ENCODE measurements at regions not wholly inside any gene's neighbourhood (a gene's known extent, or its start where the extent isn't known, plus 50 kb on each side); places are given as distances from the start of the nearest gene placed in this dataset.

GRCh38 chr3:135649361-135649760, 316.2 kb upstream of the PPP2R3A start:
- DNase-seq: no peak

DNA sequence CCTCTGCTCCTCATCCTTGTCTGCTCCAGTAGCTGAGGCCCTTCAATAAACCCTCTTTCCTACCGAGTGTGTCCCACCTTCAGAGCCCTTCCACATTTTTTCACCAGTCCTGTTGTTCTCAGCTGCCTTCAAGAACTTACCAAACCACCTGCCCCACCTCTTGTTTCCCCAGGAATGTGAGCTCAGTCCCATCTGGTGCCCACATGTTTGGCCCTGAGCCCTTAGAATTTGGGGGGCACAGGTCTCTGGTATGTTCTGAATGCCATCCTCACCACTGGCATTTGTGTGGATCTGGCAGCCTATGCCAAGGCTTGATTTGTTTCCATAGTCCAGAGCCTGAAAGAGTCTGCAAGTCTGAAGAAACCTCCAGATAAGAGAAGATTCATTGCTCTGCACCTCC, 315.2 kb upstream of the PPP2R3A start:
- no peak for DNase-seq

DNA sequence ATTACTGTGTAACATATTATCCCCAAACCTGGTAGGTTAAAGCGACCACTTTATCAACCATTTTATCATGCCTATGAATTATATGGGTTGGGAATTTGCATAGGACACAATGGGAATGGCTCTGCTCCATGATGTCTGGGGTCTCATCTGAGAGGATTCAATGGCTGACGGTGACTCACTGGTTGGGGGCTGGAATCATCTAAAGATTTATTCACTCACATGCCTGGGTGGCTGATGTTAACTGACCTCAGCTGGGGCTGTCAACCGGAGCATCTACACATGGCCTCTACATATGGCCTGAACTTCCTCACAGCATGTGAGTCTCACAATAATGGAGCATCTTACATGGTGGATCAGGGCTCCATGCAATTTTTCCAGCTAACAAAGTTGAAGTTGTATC, 313.1 kb upstream of the PPP2R3A start:
- DNase-seq: no peak

- no peak for DNase-seq
These were observed 310.2 kb upstream of the PPP2R3A start for GRCh38 chr3:135655328-135655727.

- DNase-seq: peak; percentile 29
These were observed 307.1 kb upstream of the PPP2R3A start for GRCh38 chr3:135658451-135658850.

- DNase-seq: no peak
These were observed 298.5 kb upstream of the PPP2R3A start for GRCh38 chr3:135667061-135667460.

- DNase-seq: no peak
These were observed 291.0 kb upstream of the PPP2R3A start for GRCh38 chr3:135674508-135674907.

DNA sequence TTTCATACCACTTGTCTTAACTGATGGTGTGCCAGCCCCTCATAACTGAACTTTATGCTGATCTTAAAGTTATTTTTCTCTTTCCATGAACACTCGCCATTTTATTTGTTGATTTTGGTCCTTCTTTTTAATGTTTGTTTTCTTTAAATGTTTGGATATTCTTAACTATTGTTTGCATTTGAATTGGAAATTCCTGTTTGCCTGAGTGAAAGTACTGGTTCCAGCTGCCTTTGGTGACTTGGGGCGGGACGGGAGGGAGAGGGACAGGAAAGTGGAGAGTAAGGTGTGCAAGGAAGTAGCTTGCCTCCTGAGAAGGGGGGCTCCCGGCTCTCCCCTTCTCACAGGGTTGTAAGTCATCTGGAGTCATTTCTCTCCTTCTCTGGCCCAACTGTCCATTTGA, 287.1 kb upstream of the PPP2R3A start:
- DNase-seq: no peak

GRCh38 chr3:135688003-135688402, 277.5 kb upstream of the PPP2R3A start:
- no peak for DNase-seq

DNA sequence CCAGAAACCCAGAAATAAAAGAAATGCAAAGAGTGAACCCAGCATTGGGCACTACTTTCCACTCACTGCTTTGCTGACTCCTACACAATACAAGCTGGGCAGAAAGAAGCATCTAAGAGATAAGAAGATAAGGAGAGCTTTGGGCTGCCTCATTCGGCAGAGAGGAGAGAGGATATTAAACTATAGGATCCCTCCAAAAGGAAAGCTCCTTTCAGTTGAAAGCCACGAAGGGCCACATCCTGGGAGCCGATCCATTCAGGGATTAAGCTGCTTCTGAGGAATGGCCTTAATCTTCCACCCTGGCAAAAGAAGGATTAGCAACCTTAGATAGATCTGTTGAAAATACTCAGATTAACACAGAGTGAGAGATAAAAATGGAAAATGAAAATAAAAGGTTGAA, 274.9 kb upstream of the PPP2R3A start:
- no peak for DNase-seq

DNA sequence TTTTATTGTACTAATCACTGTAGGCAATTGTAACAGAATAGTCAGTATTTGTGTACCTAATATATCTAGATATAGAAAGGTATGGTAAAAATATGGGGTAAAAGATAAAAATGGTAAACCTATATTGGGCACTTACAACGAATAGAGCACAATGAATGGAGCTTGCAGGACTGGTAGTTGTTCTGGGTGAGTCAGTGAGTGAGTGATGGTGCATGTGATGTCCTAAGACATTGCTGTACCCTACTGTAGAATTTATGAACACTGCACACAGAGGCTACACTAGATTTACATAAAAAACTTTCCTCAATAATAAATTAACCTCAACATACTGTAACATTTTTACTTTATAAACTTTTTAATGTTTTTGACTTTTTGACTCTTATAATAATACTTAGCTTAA, 274.3 kb upstream of the PPP2R3A start:
- DNase-seq: no peak

GRCh38 chr3:135694142-135694541, 271.4 kb upstream of the PPP2R3A start:
- DNase-seq: peak; percentile 97

- DNase-seq: no peak
These were observed 265.8 kb upstream of the PPP2R3A start for GRCh38 chr3:135699741-135700140.

DNA sequence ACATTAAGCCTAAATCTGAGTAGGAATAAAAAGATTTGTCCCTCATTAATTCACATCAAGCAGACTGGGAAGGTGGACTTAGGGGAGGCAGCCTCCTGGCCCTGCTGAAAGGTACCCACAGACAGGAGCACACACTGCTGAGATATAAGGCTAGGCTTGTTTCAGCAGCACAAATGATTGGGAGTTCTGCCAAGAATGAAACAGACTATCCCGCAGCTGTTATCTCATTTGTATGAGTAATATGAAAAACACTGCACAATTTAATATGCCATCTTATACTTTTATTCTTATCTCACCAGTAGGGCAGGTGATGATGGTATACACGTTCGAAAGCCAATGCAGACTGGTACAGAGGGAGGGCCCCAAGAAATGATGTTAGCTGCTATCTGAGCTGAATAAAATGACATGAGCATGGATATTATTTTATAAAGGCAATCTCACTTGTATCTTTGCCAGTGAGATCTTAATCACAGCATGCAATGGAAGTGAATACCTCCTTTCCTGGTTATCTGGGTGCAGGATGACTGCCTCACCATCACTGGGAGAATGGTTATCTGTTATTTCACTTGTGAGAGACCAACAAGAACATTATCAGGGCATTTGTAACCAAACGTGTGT, 258.7 kb upstream of the PPP2R3A start:
- DNase-seq: no peak

DNA sequence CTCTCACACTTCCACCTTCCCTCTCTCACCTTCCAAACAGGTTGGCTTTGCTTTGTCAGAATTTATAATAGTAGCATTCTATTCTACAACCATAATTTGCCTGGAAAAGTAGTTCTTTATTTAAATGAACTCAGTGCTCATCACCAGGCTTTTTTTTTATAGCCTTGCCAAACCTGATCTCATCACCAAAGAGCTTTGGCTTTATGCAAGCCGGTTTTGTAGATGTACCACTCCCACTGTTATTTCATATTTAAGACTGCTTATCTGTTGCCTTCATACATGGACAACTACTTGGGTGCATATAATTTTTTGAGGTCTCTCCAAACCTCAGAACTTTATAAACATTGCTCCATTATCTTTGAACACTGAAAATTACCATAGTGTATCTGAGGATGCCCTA, 246.1 kb upstream of the PPP2R3A start:
- DNase-seq: no peak

DNA sequence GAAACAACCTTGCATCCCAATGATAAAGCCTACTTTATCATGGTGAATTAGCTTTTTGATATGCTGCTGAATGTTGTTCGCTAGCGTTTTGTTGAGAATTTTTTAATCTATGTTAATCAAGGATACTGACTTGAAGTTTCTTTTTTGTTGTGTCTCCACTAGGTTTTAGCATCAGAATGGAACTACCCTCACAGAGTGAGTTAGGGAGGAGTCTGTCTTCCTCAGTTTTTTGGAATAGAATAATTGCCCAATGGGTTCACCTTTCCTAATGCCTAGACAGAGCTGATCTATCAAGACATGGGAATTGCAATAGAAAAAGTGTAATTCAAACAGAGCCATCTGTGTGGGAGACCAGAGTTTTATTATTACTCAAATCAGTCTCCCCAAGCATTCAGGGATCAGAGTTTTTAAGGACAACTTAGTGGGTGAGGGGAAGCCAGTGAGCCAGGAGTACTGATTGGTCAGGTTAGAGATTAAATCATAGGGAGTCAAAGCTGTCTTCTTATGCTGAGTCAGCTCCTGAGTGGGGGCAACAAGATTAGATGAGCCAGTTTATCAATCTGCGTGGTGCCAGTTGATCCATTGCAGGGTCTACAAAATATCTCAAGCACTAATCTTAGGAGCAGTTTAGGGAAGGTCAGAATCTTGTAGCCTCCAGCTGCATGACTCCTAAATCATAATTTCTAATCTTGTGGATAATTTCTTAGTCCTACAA, 237.4 kb upstream of the PPP2R3A start:
- no peak for DNase-seq

- DNase-seq: peak; percentile 3
These were observed 234.0 kb upstream of the PPP2R3A start for GRCh38 chr3:135731546-135731945.

DNA sequence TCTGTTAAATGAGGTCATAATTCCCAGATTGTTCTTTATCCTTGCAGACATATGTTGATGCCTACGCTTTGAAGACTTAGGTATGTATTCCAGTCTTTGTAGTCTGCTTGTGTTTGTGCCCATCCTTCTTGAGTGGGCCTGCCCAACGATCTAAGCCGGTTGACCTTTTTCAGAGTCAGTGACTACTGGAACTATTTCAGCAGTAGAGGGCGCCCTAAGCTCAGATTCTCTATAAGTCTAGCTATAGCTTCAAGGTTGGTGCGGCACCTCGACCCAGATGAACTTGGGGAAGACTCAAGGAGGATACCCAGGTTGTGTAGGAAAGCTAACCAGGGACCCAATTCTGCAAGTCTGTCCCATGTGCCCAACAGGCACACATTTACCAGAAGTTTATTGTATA, 228.8 kb upstream of the PPP2R3A start:
- DNase-seq: no peak

GRCh38 chr3:135739779-135740178, 225.7 kb upstream of the PPP2R3A start:
- no peak for DNase-seq

GRCh38 chr3:135740211-135740610, 225.3 kb upstream of the PPP2R3A start:
- DNase-seq: no peak

DNA sequence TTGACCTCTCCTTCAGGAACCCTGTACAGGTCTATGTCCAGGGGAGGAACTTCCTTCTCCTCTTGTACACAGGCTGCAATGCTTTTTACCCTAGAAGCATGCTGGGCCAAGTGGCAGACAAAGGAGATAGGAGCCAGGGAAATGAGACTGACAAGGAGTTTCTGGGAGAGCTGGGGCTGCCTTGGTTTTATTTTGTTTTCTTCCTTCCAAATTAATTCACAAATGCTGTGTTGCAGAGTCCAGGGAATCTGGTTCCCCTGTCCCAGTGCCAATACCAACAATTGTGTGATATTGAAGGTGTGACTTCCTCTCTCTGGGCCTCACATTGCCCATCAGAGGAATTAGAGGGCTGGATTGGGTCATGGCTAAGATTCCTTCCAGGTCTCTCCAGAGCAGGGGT, 224.8 kb upstream of the PPP2R3A start:
- no peak for DNase-seq

GRCh38 chr3:135751991-135752390, 213.5 kb upstream of the PPP2R3A start:
- no peak for DNase-seq

DNA sequence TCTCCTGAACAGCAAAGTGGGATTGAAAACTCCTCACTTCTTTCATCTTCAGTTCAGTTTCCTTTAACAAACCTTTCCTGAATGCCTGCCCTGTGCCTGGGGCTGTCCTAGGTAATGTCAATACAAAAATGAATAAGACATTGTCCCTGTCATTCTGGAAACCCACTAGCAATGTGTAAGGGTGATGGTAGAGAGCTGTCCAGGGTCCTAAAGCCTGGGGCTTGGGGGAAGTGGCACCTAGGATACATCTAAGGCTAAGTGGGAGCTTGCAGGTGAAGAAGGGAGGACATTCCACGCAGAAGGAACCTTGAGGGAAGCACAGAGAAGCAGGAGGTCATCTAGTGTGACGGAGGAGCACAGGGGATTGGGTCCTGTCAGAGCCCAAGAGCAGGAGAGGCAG, 212.7 kb upstream of the PPP2R3A start:
- DNase-seq: no peak

- no peak for DNase-seq
These were observed 212.0 kb upstream of the PPP2R3A start for GRCh38 chr3:135753506-135753905.
